RPMI7951 (cell line): ENCODE measurements at regions not wholly inside any gene's neighbourhood (a gene's known extent, or its start where the extent isn't known, plus 50 kb on each side); places are given as distances from the start of the nearest gene placed in this dataset.
A peak's percentile ranks its signal among the peaks of the same experiment; 100 is the strongest.
"Not testable (repeated sequence)": the region's sequence is repeated elsewhere in the genome, so short reads cannot be mapped to it uniquely, and the experiment has no call there.

ENCODE experiments used
- DNase-seq: peaks from one replicate; pipeline ENCODE4 v3.0.0-alpha.2; 2012; ENCODE audit warnings: low read depth

GRCh38 chr3:87489892-87490291 is 213.5 kb upstream of the POU1F1 start:
- no peak for DNase-seq

- no peak for DNase-seq
Measured at GRCh38 chr3:87488765-87489164, 212.4 kb upstream of the POU1F1 start.

GRCh38 chr3:87486635-87487034 is 210.3 kb upstream of the POU1F1 start:
- DNase-seq, result not testable (repeated sequence)

- no peak for DNase-seq
Measured at GRCh38 chr3:87486115-87486514, 209.7 kb upstream of the POU1F1 start.

GRCh38 chr3:87478716-87479115 is 202.3 kb upstream of the POU1F1 start:
- DNase-seq, result no peak

GRCh38 chr3:87473944-87474343 is 197.6 kb upstream of the POU1F1 start:
- no peak for DNase-seq

- DNase-seq, result no peak
Measured at GRCh38 chr3:87468938-87469337, 192.6 kb upstream of the POU1F1 start.

- DNase-seq, result no peak
Measured at GRCh38 chr3:87468235-87468634, 191.9 kb upstream of the POU1F1 start.

- no peak for DNase-seq
Measured at GRCh38 chr3:87462228-87462627, 185.8 kb upstream of the POU1F1 start.

GRCh38 chr3:87461443-87461842 is 185.1 kb upstream of the POU1F1 start:
- DNase-seq, result no peak

GRCh38 chr3:87461036-87461435 is 184.7 kb upstream of the POU1F1 start:
- no peak for DNase-seq

- DNase-seq, result no peak
Measured at GRCh38 chr3:87448558-87448957, 172.2 kb upstream of the POU1F1 start.

- no peak for DNase-seq
Measured at GRCh38 chr3:87446849-87447387, 170.5 kb upstream of the POU1F1 start.

GRCh38 chr3:87442470-87442869 is 166.1 kb upstream of the POU1F1 start:
- no peak for DNase-seq

GRCh38 chr3:87437765-87438164 is 161.4 kb upstream of the POU1F1 start:
- peak; percentile 1 for DNase-seq

- no peak for DNase-seq
Measured at GRCh38 chr3:87436781-87437543, 160.6 kb upstream of the POU1F1 start.

GRCh38 chr3:87435926-87436620 is 159.7 kb upstream of the POU1F1 start:
- DNase-seq, result no peak

GRCh38 chr3:87433445-87433844 is 157.1 kb upstream of the POU1F1 start:
- not testable (repeated sequence) for DNase-seq

GRCh38 chr3:87426918-87427317 is 150.5 kb upstream of the POU1F1 start:
- DNase-seq, result peak; percentile 1

GRCh38 chr3:87425056-87425455 is 148.7 kb upstream of the POU1F1 start:
- DNase-seq, result no peak

GRCh38 chr3:87423336-87423735 is 147.0 kb upstream of the POU1F1 start:
- DNase-seq, result no peak

GRCh38 chr3:87422333-87422732 is 145.9 kb upstream of the POU1F1 start:
- no peak for DNase-seq

GRCh38 chr3:87420171-87420570 is 143.8 kb upstream of the POU1F1 start:
- DNase-seq, result no peak
